GM19463 (cell line): ENCODE measurements at regions not wholly inside any gene's neighbourhood (a gene's known extent, or its start where the extent isn't known, plus 50 kb on each side); places are given as distances from the start of the nearest gene placed in this dataset.

ENCODE experiments used
- ATAC-seq: cut with Tn5 transposase; IDR thresholded peaks from one replicate; pipeline ENCODE4 v1.9.1; 2021; ENCODE audit warnings: mild to moderate bottlenecking, moderate library complexity; ENCODE audit not compliant: unreplicated experiment

DNA sequence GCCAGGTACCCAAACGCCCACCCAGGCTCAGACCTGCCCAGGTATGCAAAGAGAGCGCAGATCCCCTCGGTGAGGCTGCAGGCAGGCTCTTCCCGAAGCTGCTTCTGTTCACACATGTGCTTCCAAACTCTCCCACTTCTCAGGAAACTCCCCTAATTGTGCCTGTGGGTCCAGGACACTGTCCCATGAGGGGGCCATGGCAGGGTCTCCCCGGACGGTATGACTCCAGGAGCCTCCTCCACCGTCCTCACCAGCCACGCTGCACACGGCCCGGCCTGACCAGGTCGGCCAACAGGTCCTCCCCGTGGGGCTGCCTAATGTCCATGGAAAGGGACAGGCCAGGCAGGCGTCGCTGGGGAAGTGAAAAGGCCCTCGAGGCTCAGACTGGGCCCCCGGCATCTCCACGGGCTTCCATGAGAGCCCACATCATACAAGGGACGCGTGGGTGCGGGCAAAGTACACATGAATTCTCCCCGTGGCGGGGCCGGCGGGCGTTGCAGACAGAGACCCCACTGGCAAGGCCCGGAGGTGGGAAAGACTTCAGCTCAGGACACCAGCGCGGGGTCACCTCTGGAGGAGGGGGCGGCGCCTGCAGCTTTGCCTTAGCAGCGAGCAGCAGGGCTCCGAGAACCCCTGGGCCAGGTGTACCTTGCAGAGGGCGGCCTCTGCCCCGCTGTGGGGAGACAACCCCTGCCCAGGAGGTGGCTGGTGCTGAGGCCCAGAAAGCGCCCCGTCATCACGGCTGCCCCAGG lies 526.1 kb downstream of the BRD1 start:
- no peak for ATAC-seq

DNA sequence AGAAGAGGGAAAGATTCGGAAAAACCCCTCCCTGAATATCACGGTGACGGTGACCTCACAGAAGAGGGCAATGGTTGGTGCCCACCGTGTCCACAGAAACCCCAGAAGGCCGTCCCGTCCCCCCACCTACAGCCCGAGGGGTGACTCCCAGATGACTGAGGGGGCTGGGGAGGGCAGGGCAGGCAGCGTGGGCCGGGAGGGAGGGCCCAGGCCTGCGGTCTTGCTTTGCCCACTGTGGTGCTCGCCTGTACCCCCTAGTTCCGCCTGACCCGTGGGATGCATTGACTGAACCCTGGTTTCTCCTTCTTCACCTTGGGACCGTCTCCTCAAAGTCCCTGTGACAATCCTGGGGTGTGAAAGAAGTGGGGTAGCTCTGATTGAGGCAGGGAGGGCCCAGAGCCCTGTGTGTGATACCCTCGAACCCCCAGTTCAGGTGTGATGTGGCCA lies 526.7 kb downstream of the BRD1 start:
- ATAC-seq = no peak

DNA sequence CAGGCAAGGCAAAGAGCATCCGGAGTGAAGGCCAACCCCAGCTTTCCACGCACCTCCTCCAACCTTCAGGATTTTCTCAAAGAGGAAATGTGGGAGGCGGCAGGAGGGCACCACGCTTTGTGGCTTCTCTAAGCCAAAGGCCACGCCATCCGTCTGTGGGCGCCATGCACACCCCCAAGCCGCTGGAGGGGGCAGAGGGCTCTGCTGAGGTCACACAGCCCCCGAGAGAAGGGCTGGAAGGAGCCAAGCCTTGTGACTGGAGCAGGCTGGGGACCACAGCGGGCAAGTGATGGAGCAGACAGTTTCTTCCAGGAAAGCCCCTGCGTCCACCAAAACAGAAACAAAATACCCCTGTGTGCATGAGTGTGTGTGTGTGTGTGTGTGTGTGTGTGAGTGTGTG lies 527.4 kb downstream of the BRD1 start:
- ATAC-seq = no peak

DNA sequence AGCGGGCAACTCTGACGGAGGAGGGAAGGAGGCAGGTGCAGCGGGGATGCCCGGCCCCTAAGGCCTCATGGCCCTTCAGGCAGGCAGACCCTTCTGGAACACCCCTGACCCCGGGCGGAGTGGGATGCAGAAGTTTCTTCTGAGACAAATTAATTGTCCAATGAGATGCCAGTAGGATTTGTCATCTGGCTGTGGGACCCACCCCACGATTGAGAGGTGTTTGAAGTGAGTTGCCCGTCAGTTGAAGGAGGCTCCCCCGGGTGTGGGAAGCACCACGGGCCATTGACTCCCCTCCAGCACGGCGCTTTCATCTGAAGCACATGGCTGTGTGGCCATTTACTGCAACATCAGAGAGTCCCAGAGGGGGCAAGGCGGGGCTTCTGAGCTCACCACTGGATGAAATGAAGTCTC lies 527.8 kb downstream of the BRD1 start:
- ATAC-seq = no peak

DNA sequence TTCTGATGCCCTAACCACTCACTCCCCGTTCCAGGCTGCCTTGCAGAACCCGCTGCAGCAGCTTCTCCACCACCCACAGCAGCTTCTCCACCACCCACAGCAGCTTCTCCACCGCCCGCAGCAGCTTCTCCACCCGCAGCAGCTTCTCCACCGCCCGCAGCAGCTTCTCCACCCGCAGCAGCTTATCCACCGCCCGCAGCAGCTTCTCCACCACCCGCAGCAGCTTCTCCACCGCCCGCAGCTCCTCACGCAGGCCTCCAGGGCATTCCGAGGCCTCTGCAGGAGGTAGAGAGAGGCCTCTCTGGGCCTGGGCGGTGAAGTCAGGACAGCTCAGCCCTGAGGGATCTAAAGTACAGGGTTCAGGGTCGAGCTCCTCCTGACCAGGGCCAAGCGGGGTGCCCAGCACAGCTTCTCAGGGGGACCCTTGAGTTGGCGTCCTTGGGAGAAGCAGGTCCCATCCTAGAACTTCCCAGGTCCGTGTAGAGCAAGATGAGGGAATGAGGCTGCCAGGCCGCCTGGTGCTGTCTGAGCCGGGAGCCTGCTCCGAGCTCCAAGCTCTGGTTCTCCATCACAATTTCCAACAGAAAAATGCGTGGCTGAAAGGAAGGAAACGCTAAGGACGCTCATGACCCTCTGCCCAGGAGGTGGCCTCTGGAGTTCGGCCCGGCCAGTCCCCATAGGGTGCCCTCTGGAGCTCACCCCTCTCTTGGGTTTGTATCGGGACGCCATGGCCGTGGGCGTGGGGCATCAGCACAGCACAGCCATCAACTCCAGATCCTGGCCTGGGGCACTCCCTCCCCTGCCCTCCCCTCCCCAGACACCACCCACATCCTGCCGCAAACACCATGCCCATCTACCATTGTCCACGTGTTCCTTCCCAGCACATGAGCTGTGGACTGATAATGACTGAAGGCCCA lies 528.6 kb downstream of the BRD1 start:
- no peak for ATAC-seq

DNA sequence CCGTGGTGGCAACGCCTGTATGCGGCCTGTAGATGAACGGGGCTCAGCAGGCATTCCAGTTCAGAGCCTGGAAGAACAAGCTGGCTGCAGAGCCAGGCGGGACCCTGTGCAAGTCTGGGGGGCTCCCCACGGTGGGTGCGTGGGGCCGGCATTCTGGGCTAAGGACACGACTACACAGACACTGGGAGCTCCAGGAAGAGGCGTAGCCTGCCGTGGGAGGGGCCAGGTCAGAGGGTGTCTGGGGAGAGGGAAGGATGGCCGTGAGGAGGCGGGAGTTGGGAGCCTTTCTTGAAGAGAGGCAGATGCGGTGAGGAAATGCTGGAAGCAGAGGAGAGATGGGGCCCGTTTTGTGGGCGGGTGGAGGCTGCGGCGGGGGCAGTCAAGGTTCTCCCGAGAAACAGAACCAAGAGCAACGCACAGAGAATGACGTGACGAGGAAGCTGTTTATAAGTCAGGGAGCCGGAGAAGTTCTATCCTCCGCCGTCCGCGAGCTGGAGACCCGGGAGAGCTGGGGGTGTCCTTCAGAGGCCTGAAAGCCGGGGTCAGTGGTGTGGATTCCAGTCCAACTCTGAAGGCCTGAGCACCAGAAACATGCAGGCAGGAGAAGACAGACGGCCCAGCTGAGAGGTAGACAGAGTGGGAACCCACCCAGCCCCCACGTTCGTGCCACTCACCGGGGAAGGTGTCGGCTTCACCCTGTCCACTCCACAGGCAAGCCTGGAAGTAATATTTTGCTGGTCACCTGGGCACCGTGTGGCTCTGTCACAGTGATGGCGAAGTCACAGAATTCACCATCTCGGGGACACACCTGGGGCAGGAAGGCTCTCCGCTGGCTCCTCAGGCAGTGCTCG lies 529.6 kb downstream of the BRD1 start:
- ATAC-seq = no peak

DNA sequence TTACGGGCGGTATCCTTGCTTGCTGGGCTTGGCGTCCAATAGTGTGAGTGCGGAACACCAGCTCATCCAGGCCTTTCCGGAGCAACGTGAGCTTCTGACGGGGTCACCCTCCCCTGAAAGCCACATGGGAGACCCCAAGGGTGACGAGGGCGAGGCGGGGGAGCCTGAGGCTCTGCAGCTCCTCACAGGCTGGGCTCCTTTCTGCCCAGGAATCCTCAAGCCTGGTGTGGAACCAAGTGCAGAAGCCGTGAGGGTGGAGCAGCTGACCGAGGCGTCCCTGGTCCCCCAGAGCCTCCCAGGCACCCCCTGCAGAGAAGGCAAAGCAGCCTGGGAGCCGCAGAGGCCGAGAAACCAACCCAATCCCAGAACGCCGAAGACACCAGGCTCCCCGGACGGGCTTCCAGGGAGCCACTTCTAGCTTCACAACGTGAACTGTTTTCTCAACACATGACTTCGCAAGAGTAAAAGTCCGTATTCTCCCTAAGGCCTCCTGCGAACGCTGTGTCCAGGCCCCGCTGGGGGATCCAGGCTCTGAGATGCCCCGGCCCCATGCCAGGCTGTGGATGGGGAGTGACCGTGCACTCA lies 530.3 kb downstream of the BRD1 start:
- ATAC-seq = no peak

DNA sequence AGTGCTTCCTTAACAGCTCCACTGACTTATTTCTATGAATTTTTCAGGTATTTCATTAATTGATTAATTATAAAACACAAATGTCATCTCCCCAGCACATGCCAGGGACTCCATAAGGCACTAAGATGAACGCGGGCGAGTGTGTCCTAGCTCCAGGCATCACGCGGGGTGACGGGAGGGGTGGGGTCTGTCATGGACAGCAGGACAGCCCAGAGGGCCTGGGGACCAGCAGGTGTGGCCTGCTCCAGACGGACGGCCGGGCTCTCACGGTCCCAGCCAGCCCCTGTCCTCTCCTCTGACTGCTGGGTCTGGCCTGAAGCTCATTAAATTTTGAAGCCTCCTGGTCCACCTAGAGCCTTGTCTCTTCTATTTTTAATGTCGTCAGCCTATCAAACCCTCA lies 531.1 kb downstream of the BRD1 start:
- ATAC-seq = no peak

DNA sequence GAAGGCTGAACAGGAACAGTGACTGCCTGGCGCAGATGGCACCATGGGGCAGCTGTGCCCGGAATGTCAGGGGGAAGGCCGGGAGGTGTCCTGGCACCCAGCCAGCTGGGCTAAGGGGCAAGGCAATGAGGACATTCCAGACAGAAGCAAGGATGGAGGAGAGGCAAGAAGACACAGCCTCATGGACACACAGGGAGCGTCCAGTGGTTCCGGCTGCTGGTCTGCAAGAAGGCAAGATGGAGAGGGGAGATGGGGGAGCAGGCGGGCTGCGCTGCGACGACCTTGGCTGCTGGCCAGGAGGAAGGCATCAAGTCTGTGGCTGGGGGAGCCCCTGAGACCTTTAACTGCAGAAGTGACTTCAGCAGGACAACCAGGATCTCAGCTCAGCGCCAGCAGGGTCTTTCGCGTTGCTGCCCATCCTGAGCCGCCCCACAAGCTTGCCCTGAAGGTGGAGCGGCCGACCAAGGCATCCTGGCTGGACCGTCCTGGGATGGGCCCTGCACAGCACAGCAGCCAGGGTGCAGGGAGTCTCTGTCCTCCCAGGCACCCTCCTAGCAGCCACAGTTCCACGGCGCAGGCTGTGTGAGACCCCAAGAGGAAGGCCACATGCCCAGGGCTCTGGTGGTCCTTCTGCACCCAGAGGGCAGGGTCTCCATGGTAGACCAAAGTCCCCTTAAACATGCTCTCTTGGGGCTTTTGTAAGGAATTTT lies 531.7 kb downstream of the BRD1 start:
- ATAC-seq = no peak

DNA sequence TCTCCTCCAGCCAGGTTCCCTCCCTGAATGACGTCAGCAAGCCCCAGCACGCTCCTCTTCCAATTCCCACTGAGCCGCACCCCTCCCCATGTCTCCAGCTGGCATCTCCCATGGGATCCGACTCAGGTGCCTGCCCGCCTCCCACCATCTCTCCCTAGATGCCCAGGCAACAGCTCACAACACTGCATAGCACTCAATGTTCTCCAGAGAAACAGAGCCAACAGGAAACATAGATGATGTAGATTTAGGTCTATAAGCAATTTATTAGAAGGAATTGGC lies 532.3 kb downstream of the BRD1 start:
- ATAC-seq = no peak

DNA sequence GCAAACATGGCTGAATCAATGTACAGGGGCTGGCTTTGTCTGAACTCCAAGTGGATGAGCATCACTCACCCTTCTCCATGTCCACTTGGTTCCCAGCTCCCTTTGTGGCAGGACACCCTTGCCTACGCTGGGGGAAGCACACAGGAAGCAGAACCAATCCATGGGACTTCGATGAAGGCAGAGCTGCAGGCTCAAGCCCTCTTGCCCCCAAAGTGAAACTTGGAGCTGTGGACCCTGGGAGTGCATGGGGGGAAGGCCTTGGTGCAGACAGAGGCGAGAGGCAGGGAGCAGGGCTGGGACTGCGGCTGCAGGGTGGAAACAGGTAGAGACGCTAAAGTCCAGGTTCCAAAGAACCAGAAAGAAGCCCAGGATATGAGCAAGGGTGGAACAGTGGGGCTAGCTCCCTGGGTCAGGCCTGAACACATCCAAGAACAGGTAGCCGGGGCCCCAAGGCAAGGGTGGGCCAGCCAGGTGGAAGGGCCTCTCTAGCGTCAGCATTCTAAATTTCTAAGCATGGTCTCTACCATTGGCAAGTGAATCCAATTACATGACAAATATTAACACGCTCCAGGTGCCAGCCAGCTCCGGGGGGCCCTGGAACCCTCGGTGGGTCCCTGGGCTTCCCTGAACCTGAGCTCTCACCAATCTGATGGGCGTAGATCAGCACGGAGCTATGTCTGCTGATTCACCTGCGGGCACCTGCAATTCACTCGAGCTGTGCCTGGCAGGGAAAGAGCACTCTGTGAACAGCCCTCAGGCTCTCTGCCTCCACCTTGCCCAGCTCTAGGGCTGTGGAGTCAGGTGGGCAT lies 532.8 kb downstream of the BRD1 start:
- ATAC-seq = no peak

DNA sequence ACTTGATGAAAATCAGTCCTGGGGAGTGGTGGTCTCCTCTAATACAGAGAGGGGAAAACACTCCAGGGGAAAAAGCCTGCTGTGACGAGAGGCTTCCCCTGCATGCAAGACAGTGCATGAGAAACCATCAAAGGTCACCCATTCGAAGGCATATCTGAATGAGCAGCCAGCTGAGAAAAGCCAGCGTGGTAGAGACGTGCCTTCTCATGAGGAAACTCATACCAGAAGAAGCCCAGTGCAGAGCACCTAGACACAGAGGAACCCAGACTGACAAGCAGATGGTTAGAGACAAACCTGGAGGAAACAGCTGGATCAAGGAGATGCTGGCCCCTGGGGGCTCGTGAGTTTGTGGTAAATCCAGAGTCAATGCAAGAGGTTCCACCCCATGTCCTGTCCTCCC lies 534.8 kb downstream of the BRD1 start:
- no peak for ATAC-seq

DNA sequence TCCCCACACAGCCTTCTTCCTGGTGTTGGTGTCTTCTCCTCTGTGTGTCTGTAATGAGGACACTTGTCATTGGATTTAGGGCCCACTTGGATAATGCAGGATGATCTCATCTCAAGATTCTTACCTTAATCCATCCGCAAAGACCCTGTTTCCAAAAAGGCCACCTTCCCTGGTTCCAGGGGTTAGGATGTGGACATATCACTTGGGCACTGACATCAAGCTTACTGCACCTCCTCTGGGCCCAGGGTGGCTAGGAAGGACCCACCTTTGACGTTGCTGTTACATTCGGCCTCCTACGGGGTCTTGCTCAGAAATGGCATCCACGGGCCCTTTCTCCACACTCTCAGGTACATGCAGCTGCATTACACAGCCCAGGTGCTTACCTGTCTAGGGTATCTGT lies 535.9 kb downstream of the BRD1 start:
- no peak for ATAC-seq

DNA sequence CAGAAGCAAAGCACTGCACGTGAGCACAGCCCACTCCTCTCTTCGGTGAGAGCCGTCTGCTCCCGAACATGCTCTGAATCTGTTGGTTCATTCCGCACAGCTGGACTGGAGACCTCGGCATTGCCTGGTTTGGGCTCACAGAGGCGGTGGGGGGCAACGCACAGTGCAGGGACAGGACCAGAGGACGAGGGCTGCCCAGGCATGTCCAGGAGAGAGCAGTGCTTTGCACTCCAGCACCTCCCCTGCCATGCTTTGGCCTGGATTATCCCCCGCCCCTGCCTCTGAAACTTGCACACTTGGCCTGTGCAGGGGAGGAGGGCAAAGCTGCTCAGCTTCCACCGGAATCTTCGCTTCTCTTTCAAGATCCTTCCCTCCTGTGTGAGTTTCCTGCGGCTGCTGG lies 536.5 kb downstream of the BRD1 start:
- ATAC-seq = no peak

DNA sequence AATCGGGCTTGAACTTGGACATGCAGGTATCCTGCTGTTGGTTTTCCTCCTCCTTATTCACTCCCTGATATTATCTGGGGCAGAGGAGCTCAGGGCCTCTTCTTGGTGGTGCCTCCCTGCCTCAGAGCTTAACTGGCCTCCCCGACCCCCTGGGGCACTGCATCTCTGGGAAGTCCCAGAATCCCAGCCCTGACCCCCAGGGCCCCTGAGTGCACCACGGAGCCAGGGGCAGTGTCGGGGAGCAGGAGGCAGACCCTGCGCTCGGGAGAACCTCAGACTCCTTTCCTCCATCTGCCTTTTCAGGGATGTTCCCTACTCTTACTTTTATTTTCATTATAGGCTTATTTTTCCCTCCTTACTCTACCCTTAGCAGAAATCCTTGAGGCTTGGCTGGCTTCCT lies 537.0 kb downstream of the BRD1 start:
- no peak for ATAC-seq

DNA sequence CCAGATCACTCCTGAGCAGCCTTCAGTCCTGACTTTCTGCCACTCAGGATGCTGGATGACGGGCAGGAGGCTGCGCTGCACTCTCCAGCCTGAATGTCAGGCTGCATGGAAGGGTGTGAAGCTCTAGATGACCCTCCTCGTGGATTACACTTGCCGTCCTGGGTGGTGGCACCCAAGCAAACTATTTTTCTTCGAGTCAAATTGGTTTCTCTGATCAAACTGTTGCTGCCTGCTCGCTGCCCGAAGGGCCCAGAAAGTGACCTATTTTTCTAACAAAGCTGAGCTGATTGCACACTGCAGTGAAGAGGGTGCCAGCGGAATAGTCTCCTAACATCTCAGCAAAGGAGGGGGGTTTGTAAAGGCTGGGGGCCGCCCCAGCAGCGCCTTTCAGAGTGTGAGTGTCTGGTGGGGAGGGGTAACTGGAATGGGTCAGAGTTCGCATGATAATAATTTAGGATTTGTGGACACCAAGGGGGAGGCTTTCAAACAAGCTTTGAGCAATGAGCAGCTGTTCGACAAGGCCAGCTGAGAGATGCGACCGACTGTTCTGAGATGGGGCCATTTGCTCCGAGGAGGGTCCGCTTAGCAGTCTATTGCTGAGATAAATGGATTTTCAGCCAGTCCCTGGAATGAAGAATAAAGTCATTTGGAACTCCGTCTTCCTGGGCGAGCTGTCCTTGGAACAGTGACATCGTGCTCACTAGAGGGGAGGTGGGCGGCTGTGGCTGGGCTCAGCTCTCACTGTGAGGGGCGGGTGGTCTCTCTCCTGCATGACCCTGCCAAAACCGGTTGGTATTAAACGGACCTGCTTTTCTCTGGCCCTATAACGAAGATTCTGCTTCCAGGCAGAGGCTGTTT lies 537.6 kb downstream of the BRD1 start:
- no peak for ATAC-seq

DNA sequence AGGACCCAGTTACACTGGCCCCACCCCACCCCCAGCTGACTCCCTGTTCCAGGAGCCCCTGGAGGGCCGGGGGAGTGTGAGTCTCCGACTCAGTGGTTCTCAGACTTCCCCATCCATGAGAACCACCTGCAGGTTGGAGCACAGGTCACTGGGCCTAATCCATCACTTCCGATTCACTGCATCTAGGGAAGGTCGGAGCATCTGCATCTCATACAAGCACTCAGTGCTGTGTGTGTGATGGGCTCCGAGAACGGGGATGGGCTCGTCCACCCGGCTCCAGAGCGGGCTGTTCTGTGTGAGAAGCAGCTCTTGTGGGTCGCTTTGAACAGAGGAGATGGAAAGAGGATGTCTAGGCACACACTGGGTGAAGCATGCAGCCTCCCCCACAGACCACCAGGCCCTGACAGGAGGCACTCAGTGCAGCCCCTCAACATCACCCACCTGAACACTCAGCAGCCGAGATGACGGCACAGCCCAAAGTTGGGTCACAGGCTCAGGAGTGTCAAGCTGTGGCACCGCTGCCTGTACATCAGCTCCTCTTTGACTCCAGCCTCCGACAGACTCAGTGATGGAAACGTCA lies 541.4 kb downstream of the BRD1 start:
- ATAC-seq = no peak

DNA sequence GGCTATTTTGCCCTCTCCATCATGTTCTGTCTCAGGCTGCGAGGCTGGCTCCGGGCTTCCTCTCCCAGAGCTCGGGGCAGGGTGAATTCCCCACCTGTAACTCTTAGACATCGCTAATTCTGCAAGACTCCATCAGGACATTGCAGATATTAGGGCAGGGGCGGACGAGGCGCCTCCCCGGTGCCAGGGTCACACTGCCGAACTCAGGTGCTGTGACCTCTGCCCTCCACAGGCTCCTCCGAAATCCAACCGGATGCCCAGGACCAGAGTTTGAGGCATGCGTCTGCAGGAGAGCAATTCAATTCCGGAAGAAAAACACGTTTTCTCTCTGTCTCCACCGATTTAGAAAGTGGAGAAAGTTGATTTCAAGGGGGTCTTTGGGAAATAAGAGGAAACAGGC lies 542.7 kb downstream of the BRD1 start:
- ATAC-seq = no peak
